GM12873 (cell line): ENCODE measurements at regions not wholly inside any gene's neighbourhood (a gene's known extent, or its start where the extent isn't known, plus 50 kb on each side); places are given as distances from the start of the nearest gene placed in this dataset.

Experiments
- CTCF ChIP-seq: IDR thresholded peaks from 2 replicates; pipeline ENCODE4 v1.5.1; 2012; ENCODE audit warnings: low read depth, mild to moderate bottlenecking, moderate library complexity, low read length, control low read depth; ENCODE audit not compliant: insufficient read depth; ENCODE audit errors: missing control alignments

GRCh38 chr3:74564560-74564959, 49.9 kb downstream of the CNTN3 start:
- no peak for TF ChIP-seq CTCF

- no peak for TF ChIP-seq CTCF
These were observed 51.7 kb downstream of the CNTN3 start for GRCh38 chr3:74562558-74563269.

GRCh38 chr3:74561881-74562280, 52.6 kb downstream of the CNTN3 start:
- no peak for TF ChIP-seq CTCF

GRCh38 chr3:74559261-74559660, 55.2 kb downstream of the CNTN3 start:
- TF ChIP-seq CTCF = no peak

- no peak for TF ChIP-seq CTCF
These were observed 63.8 kb downstream of the CNTN3 start for GRCh38 chr3:74550686-74551085.

GRCh38 chr3:74546426-74546825, 68.0 kb downstream of the CNTN3 start:
- TF ChIP-seq CTCF = no peak

- TF ChIP-seq CTCF = no peak
These were observed 72.0 kb downstream of the CNTN3 start for GRCh38 chr3:74542441-74542840.
